ENCODE measurements at regions not wholly inside any gene's neighbourhood (a gene's known extent, or its start where the extent isn't known, plus 50 kb on each side); places are given as distances from the start of the nearest gene placed in this dataset.

DNA sequence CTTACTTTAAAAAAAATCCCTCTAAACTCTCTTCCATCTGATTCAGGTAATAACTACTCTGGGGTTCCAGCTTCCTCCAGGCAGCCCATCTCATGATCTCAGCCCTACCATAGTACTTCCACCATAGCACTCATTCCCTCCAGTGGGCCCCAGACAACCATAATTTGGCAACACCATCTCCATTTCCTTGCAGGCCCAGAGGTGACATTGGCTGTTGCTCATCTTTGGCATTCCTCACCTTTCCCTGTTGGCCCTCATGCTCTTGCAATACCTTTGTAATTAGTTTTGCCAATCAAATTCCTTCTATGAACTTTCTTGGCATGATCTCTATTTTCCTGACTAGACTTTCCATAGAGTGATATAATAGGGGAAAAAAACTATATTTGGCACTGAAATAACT is 60.1 kb downstream of the TAF11L14 start:
- ChIA-PET POLR2A (ENCODE audit: partially characterized antibody) (no interaction called here), CTCF (ENCODE audit: partially characterized antibody) (interaction anchor here (0.6 kb wide), 3 partner anchors 184 to 1788 kb away, joined by 3 read pairs; no protein-coding TSS in a partner anchor)
- no peaks in the 10 kb centered on the region for H3K79me1 ChIP-seq (ENCODE audit: low read depth, low read length)
- no peaks in the 10 kb centered on the region for H3K36me3 ChIP-seq (ENCODE audit: control insufficient read depth in 2 of 4, insufficient read depth in 4 of 4, low read length in 3 of 4)
- no peak overlapping the region for H4K8ac ChIP-seq (ENCODE audit: extremely low read depth, insufficient read depth, low read length)
- no peaks in the 10 kb centered on the region for H3K79me2 ChIP-seq (ENCODE audit: control insufficient read depth in 1 of 2, insufficient read depth in 2 of 2, low read length in 2 of 2)
- H3K4me3 ChIP-seq (ENCODE audit: extremely low read depth in 1 of 4, insufficient read depth in 2 of 4, low read depth in 3 of 4, low read length in 4 of 4), result no peak overlapping the region
- no peak overlapping the region for H3K18ac ChIP-seq (ENCODE audit: extremely low read depth, low read length)
- 0 out of 4 replicates have a peak, but pooled peaks cover 0 to 2% of the 10 kb centered on the region in 2 experiments for H3K9me3 ChIP-seq (ENCODE audit: insufficient read depth in 2 of 2, low read depth in 1 of 2, low read length in 1 of 2)
- H2AK5ac ChIP-seq (ENCODE audit: low read depth, low read length), result no peak overlapping the region
- H3K4ac ChIP-seq (replicated peaks; ENCODE audit: insufficient read length, low read depth, low read length), result no peak overlapping the region
- H4K5ac ChIP-seq (ENCODE audit: insufficient read length, low read depth, low read length), result no peak overlapping the region
- H3K4me1 ChIP-seq (replicated peaks in 1 of 4; ENCODE audit: control insufficient read depth in 3 of 4, insufficient read depth in 4 of 4, low read length in 3 of 4), result no peaks in the 10 kb centered on the region
- no peak overlapping the region for H3K23ac ChIP-seq (ENCODE audit: insufficient read length)
- no peak overlapping the region for H2BK12ac ChIP-seq (ENCODE audit: low read depth, low read length)
- H3K27ac ChIP-seq (ENCODE audit: low read depth, low read length), result no peak overlapping the region
- H3K4me2 ChIP-seq (ENCODE audit: insufficient read depth in 1 of 2, low read depth in 2 of 2, low read length in 2 of 2), result no peak overlapping the region
- no peaks in the 10 kb centered on the region for H4K20me1 ChIP-seq (replicated peaks in 1 of 2; ENCODE audit: control insufficient read depth in 1 of 2, insufficient read depth in 2 of 2, low read length in 2 of 2)
- TF ChIP-seq KDM5A (IDR thresholded peaks at IDR 0.05; ENCODE audit: low read length) (no peak), SUZ12 (IDR thresholded peaks at IDR 0.05; ENCODE audit: low read length) (no peak), RBBP5 (IDR thresholded peaks at IDR 0.05; ENCODE audit: borderline replicate concordance, low read depth, low read length) (no peak), RNF2 (IDR thresholded peaks at IDR 0.05; ENCODE audit: borderline replicate concordance, low read depth, low read length, missing control alignments, poor library complexity, severe bottlenecking) (no peak)
- TF ChIP-seq, protein P1, sequence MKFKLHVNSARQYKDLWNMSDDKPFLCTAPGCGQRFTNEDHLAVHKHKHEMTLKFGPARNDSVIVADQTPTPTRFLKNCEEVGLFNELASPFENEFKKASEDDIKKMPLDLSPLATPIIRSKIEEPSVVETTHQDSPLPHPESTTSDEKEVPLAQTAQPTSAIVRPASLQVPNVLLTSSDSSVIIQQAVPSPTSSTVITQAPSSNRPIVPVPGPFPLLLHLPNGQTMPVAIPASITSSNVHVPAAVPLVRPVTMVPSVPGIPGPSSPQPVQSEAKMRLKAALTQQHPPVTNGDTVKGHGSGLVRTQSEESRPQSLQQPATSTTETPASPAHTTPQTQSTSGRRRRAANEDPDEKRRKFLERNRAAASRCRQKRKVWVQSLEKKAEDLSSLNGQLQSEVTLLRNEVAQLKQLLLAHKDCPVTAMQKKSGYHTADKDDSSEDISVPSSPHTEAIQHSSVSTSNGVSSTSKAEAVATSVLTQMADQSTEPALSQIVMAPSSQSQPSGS (IDR thresholded peaks at IDR 0.05; ENCODE audit: low read length), result no peak
- no peaks in the 10 kb centered on the region; the same call in 1 of the 2 replicates for H3K23me2 ChIP-seq (ENCODE audit: low read depth, low read length)
- no peak overlapping the region for H2BK20ac ChIP-seq (ENCODE audit: low read length)
- H2BK5ac ChIP-seq (ENCODE audit: low read depth, low read length), result no peak overlapping the region
- no peak overlapping the region for H2AFZ ChIP-seq (ENCODE audit: low read length)
- H3K27me3 ChIP-seq (replicated peaks in 1 of 4; ENCODE audit: control insufficient read depth in 3 of 4, extremely low read depth in 1 of 4, insufficient read depth in 3 of 4, low read length in 3 of 4), result no peaks in the 10 kb centered on the region
- no peak overlapping the region for H3K9ac ChIP-seq (replicated peaks in 1 of 4; ENCODE audit: extremely low read depth in 1 of 4, low read depth in 3 of 4, low read length in 3 of 4)
- no peak overlapping the region for H3K56ac ChIP-seq (replicated peaks; ENCODE audit: insufficient read length, low read depth, low read length)
- no peak overlapping the region for H2BK120ac ChIP-seq (replicated peaks; ENCODE audit: low read depth, low read length)
- DNase-seq (ENCODE audit: low read depth in 1 of 2, low spot score in 2 of 2), result no peak
- no peak overlapping the region for H3K14ac ChIP-seq (ENCODE audit: insufficient read length)
- H4K91ac ChIP-seq (replicated peaks; ENCODE audit: insufficient read length, low read length), result no peak overlapping the region
- H2BK15ac ChIP-seq (ENCODE audit: low read length), result no peak overlapping the region
- no peak for FAIRE-seq

Data from H1 (cell line).